GM21825 (cell line): ENCODE measurements at regions not wholly inside any gene's neighbourhood (a gene's known extent, or its start where the extent isn't known, plus 50 kb on each side); places are given as distances from the start of the nearest gene placed in this dataset.

Experiments used
- ATAC-seq: cut with Tn5 transposase; IDR thresholded peaks from one replicate; pipeline ENCODE4 v1.9.1; 2021; ENCODE audit warnings: mild to moderate bottlenecking, moderate library complexity; ENCODE audit not compliant: unreplicated experiment

- ATAC-seq: no peak
Observed at GRCh38 chr19:30910485-30911240, 438.6 kb downstream of the TSHZ3 start.

- ATAC-seq: no peak
Observed at GRCh38 chr19:30909216-30909615, 440.0 kb downstream of the TSHZ3 start.

GRCh38 chr19:30908262-30908771, 440.9 kb downstream of the TSHZ3 start:
- no peak for ATAC-seq

GRCh38 chr19:30906871-30907270, 442.4 kb downstream of the TSHZ3 start:
- ATAC-seq: no peak

GRCh38 chr19:30900051-30900450, 449.2 kb downstream of the TSHZ3 start:
- ATAC-seq: no peak

GRCh38 chr19:30898353-30899103, 450.7 kb downstream of the TSHZ3 start:
- no peak for ATAC-seq

GRCh38 chr19:30897553-30897952, 451.7 kb downstream of the TSHZ3 start:
- no peak for ATAC-seq

GRCh38 chr19:30897034-30897433, 452.2 kb downstream of the TSHZ3 start:
- ATAC-seq: no peak

- no peak for ATAC-seq
Observed at GRCh38 chr19:30896554-30896953, 452.7 kb downstream of the TSHZ3 start.

GRCh38 chr19:30895946-30896345, 453.3 kb downstream of the TSHZ3 start:
- ATAC-seq: no peak

GRCh38 chr19:30891051-30891450, 458.2 kb downstream of the TSHZ3 start:
- ATAC-seq: no peak

GRCh38 chr19:30890033-30890432, 459.2 kb downstream of the TSHZ3 start:
- no peak for ATAC-seq

- ATAC-seq: no peak
Observed at GRCh38 chr19:30888937-30889336, 460.3 kb downstream of the TSHZ3 start.

- no peak for ATAC-seq
Observed at GRCh38 chr19:30887042-30887441, 462.2 kb downstream of the TSHZ3 start.

GRCh38 chr19:30886222-30886621, 463.0 kb downstream of the TSHZ3 start:
- no peak for ATAC-seq

- ATAC-seq: no peak
Observed at GRCh38 chr19:30884146-30884812, 465.0 kb downstream of the TSHZ3 start.

GRCh38 chr19:30883071-30883470, 466.2 kb downstream of the TSHZ3 start:
- no peak for ATAC-seq

- ATAC-seq: no peak
Observed at GRCh38 chr19:30882411-30883005, 466.7 kb downstream of the TSHZ3 start.

- no peak for ATAC-seq
Observed at GRCh38 chr19:30881930-30882329, 467.3 kb downstream of the TSHZ3 start.

- ATAC-seq: no peak
Observed at GRCh38 chr19:30881281-30881680, 468.0 kb downstream of the TSHZ3 start.

GRCh38 chr19:30880551-30880950, 468.7 kb downstream of the TSHZ3 start:
- no peak for ATAC-seq
